Heart left ventricle (tissue), 16 donors: ENCODE measurements at regions not wholly inside any gene's neighbourhood (a gene's known extent, or its start where the extent isn't known, plus 50 kb on each side); places are given as distances from the start of the nearest gene placed in this dataset.

Source experiments
- ATAC-seq, 4 donors: fragments of 200-7000 bp; cut with Tn5 transposase; one replicate each; pipeline ENCODE4 v1.9.1; 2020 to 2022; ENCODE audit warnings: moderate library complexity in 4 of 4, mild to moderate bottlenecking in 3 of 4, moderate number of reproducible peaks in 1 of 4
- DNase-seq, 5 donors: peaks; one replicate each; pipeline ENCODE4 v3.0.0-alpha.2; 2020
- H3K27ac ChIP-seq, 12 donors: fragments of 200-600 bp; sonication (generic) in 4 of 12; one replicate each; pipeline versions ENCODE4 v1.5.0 to v1.8.0; 2016 to 2022; ENCODE audit warnings: mild to moderate bottlenecking in 2 of 12
- H3K27me3 ChIP-seq, 9 donors: fragments of 200-600 bp; sonication (generic) in 2 of 9; one replicate each; pipeline versions ENCODE4 v1.5.1 to v1.8.0; 2016 to 2022; ENCODE audit warnings: mild to moderate bottlenecking in 3 of 9
- H3K36me3 ChIP-seq, 9 donors: fragments of 200-600 bp; sonication (generic) in 2 of 9; one replicate each; pipeline versions ENCODE4 v1.5.0 to v1.8.0; 2018 to 2022; ENCODE audit warnings: mild to moderate bottlenecking in 2 of 9
- H3K4me1 ChIP-seq, 12 donors: fragments of 200-600 bp; sonication (generic) in 4 of 12; one replicate each; pipeline versions ENCODE4 v1.5.0 to v1.8.0; 2016 to 2022; ENCODE audit warnings: mild to moderate bottlenecking in 3 of 12
- H3K4me3 ChIP-seq, 12 donors: fragments of 200-600 bp; sonication (generic) in 4 of 12; one replicate each; pipeline versions ENCODE4 v1.5.0 to v1.8.0; 2017 to 2022; ENCODE audit warnings: mild to moderate bottlenecking in 9 of 12, moderate library complexity in 4 of 12
- H3K9me3 ChIP-seq, 12 donors: fragments of 200-600 bp; sonication (generic) in 4 of 12; one replicate each; pipeline versions ENCODE4 v1.5.0 to v1.8.0; 2016 to 2022; ENCODE audit warnings: mild to moderate bottlenecking in 1 of 12
- POLR2A ChIP-seq, 2 donors: fragments of 450-650 bp; IDR thresholded peaks; one replicate each; pipeline ENCODE4 v1.6.1; 2017; ENCODE audit warnings: antibody characterized with exemption in 2 of 2, mild to moderate bottlenecking in 2 of 2, moderate library complexity in 2 of 2
- WGBS, 4 donors: extraction: QIAGEN DNeasy Blood & Tissue Kit in 2 of 4; methylation state at CpG; one replicate each; pipeline versions ENCODE4 v1.1.5 to v1.1.7; 2013 to 2018; 5-methylcytosine and 5-hydroxymethylcytosine counted together
- intact Hi-C, 10 donors: fragments of 100-400 bp; cut with DNase I; formaldehyde crosslinking; loops; one replicate each; pipeline versions ENCODE4 v1.11.1 to v1.14.2; 2022
- TF ChIP-seq, protein P1 (sequence below), 12 donors: fragments of 200-600 bp; sonication (generic) in 4 of 12; IDR thresholded peaks; one replicate each; pipeline versions ENCODE4 v1.5.0 to v1.8.0; 2018 to 2022; ENCODE audit warnings: antibody characterized with exemption in 12 of 12, mild to moderate bottlenecking in 5 of 12
- donor health status: ischemic (EF 13 %, LVEDD 7.1; RV severe dilation, severe dysfunction).
- donor health status: healthy with polysubstance abuse.
- donor health status: DM: no; HTN: yes; CAD: no.
- donor health status: DM: no; HTN: no; CAD: no.
- donor health status: ischemic (EF 25% LVEDD 6.9; RV normal size, moderate dysfunction).
- donor health status: ischemic (EF 25% LVEDD 5.7; RV mildly dilated, moderate dysfunction).
- donor health status: healthy.
- donor health status: DM: yes; HTN: yes; CAD: no.
- donor health status: ischemic (EF 35%, LVEDD 5.7; RV mildly dilated, moderate dysfunction).
- donor health status: nonischemic (EF 11% LVEDD 7.7; RV severe dilation, severe dysfunction).
- donor health status: DM: yes; HTN: yes; CAD: no.
- donor health status: PGD.
- donor health status: ischemic (EF 29% LVEDD 5.4; RV normal size, mild dysfunction).
- donor health status: nonischemic (EF 23%, LVEDD 6.1; RV moderate dilation, normal function).

DNA sequence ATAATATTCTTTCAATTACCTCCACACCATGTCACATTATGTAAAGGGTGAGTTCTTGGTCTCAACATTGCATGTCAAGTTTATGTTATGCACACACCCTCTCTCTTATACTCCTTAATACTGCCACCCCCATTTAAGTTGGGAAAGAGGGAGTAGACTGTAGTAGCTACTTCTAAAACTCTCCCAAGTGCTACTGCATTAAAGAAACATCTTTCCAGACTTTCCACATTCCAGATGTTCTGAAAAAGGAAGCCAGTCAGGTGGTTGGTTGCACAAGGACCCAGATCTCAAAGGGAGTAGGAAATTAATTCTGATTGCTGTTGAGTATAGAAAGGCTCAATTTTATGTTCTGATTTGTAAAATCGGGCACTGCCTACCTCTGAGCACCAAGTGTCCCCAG lies 419.5 kb downstream of the CD83 start:
- ATAC-seq = no peak
- 83 to 89% (median 84%) methylated on average over 1 of the region's 1 CpG for WGBS, 4 donors
- intact Hi-C loops = no loop called here
- no peak for DNase-seq
- TF ChIP-seq POLR2A (IDR thresholded peaks at IDR 0.05) = no peak
- TF ChIP-seq, protein P1, sequence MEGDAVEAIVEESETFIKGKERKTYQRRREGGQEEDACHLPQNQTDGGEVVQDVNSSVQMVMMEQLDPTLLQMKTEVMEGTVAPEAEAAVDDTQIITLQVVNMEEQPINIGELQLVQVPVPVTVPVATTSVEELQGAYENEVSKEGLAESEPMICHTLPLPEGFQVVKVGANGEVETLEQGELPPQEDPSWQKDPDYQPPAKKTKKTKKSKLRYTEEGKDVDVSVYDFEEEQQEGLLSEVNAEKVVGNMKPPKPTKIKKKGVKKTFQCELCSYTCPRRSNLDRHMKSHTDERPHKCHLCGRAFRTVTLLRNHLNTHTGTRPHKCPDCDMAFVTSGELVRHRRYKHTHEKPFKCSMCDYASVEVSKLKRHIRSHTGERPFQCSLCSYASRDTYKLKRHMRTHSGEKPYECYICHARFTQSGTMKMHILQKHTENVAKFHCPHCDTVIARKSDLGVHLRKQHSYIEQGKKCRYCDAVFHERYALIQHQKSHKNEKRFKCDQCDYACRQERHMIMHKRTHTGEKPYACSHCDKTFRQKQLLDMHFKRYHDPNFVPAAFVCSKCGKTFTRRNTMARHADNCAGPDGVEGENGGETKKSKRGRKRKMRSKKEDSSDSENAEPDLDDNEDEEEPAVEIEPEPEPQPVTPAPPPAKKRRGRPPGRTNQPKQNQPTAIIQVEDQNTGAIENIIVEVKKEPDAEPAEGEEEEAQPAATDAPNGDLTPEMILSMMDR (IDR thresholded peaks at IDR 0.05) = no peak
- Histone ChIP-seq H3K9me3 (no peaks in the 10 kb centered on the region), H3K27me3 (no peaks in the 10 kb centered on the region), H3K4me1 (peaks cover 0 to 12% (median 0%) of the 10 kb centered on the region in 12 donors), H3K4me3 (no peak overlapping the region), H3K36me3 (no peaks in the 10 kb centered on the region), H3K27ac (no peak overlapping the region)

DNA sequence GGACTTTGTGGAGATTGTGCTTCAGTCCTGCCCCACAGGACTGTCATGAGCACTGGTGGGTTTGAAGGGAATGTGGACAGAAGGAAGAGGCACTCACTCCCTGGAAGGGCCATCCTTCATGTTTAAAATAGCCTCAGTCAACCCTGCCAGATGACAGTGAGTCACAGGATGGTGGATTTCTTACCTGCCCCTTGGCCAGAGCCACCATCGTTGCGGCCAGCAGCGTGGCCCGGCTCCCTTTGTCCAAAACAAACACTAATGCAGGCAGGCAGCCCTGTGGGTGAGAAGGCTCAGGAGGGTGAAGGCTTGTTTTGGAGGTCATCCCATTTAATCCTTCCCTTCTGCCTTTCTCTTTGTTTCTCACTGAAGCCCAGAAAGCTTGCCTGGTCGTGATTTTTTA lies 422.7 kb downstream of the CD83 start:
- ATAC-seq = peak; percentile 42 to 70 (median 68)
- intact Hi-C loops = no loop called here
- DNase-seq = peak in 2 of 5 donors; percentile 32 to 33
- no peaks in the 10 kb centered on the region for H3K9me3 ChIP-seq
- H3K4me1 ChIP-seq = peaks cover 0 to 7% (median 0%) of the 10 kb centered on the region in 12 donors
- no peak overlapping the region for H3K27ac ChIP-seq
- H3K4me3 ChIP-seq = no peak overlapping the region
- 51 to 72% (median 59%) methylated on average over 5 of the region's 5 CpGs for WGBS, 4 donors
- H3K27me3 ChIP-seq = no peaks in the 10 kb centered on the region
- TF ChIP-seq POLR2A (IDR thresholded peaks at IDR 0.05) = no peak
- TF ChIP-seq, protein P1 (IDR thresholded peaks at IDR 0.05) = no peak
- H3K36me3 ChIP-seq = no peaks in the 10 kb centered on the region

DNA sequence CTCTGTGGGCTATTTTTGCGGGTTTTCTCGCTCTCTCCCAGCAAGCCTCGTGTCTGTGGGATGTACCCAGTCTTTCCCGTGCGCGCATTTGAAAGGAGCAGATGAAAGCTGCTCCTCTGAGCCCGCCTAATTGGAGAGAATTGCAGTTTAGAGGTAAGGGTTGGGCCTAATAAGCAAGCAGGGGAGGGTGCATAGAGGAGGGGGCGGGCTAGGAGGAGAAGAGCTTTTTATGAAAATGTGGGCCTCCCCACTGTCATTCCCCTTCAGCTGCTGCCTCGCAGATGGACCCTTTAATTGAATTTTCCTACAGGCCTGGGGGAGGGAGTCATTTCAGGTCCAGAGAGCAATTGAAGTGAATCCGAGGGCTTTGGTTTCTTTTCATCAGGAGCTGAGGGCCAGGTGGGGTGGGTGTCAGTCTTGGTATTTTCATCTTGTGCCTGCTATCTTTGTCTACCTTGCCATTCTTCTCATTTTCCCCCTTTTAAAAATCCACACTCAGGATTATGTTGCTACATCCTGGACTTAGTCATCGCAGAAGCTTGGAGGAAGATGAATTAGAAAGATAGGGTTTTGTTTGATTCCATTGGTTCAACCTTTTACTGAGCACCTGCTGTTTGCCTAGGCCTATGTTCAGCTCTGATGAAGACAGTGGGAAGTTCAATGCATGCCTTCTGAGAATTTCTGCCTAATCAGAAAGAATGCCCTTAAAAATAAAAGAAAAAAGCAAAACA lies 423.4 kb downstream of the CD83 start:
- Histone ChIP-seq H3K4me1 (peaks cover 0 to 7% (median 0%) of the 10 kb centered on the region in 12 donors), H3K4me3 (no peak overlapping the region), H3K27me3 (no peaks in the 10 kb centered on the region), H3K36me3 (no peaks in the 10 kb centered on the region), H3K9me3 (no peaks in the 10 kb centered on the region), H3K27ac (no peak overlapping the region)
- intact Hi-C loops = no loop called here
- TF ChIP-seq, protein P1 (IDR thresholded peaks at IDR 0.05) = no peak
- no peak for TF ChIP-seq POLR2A (IDR thresholded peaks at IDR 0.05)
- DNase-seq (no peak), ATAC-seq (no peak)
- WGBS, 4 donors = 93 to 96% (median 95%) methylated on average over 11 of the region's 11 CpGs

DNA sequence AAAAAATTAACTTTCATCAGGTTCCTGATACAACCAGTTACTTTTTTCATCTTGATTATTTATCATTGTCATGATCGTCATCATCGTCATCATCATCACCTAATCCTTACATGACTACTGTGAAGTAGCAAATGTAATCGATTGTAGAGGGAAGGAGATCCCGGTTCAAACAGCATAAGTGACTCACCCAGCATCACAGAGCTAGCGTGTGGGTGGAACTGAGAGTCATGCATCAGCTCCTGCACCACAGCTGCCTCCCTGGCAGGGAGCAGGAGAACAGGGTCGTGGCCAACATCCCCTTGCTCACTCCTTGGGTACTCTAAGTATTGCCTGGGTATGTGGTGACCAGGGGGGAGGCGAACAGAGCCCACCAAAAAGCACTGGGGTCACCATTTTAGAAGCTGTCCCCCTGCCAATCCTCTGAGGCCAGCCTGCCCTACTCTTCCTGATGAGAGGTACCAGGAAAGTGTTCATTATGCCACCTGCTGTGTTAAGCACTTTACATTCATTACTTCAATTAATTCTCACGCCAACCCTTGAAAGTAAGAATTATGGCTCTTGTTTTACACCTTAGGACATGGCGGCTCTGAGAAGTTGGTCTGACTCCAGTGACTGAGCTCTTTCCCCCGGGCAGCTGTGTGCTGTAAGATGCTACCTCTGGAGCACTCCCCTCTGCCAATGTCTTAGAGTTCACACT lies 425.2 kb downstream of the CD83 start:
- peak in 1 of 5 donors; percentile 56 for DNase-seq
- H3K27ac ChIP-seq = no peak overlapping the region
- intact Hi-C loops = no loop called here
- ATAC-seq = peak in 1 of 4 donors; percentile 79
- TF ChIP-seq POLR2A (IDR thresholded peaks at IDR 0.05) = no peak
- TF ChIP-seq, protein P1 (IDR thresholded peaks at IDR 0.05) = no peak
- H3K9me3 ChIP-seq = no peaks in the 10 kb centered on the region
- H3K4me3 ChIP-seq = no peak overlapping the region
- peaks cover 0 to 7% (median 0%) of the 10 kb centered on the region in 12 donors for H3K4me1 ChIP-seq
- H3K36me3 ChIP-seq = no peaks in the 10 kb centered on the region
- 85 to 88% (median 87%) methylated on average over 10 of the region's 10 CpGs for WGBS, 4 donors
- H3K27me3 ChIP-seq = no peaks in the 10 kb centered on the region
